Upper lobe of left lung (tissue), 4 donors: ENCODE measurements at regions not wholly inside any gene's neighbourhood (a gene's known extent, or its start where the extent isn't known, plus 50 kb on each side); places are given as distances from the start of the nearest gene placed in this dataset.

Source experiments
- CTCF ChIP-seq, 6 experiments: fragments of 450-650 bp in 4 of 6; fragments of 200-600 bp in 2 of 6; sonication (generic) in 2 of 6; IDR thresholded peaks; one replicate each; pipeline ENCODE4 v1.5.1; 2016 to 2019; ENCODE audit warnings: antibody characterized with exemption in 6 of 6
- EP300 ChIP-seq, 4 donors: sonication (generic); formaldehyde crosslinking; IDR thresholded peaks; one replicate each; pipeline ENCODE4 v1.5.1; 2017; ENCODE audit warnings: antibody characterized with exemption in 4 of 4, control low read depth in 2 of 4
- POLR2A ChIP-seq, 4 donors: fragments of 450-650 bp; IDR thresholded peaks; one replicate each; pipeline ENCODE4 v1.5.1; 2016 to 2017; ENCODE audit warnings: antibody characterized with exemption in 4 of 4, mild to moderate bottlenecking in 2 of 4
- POLR2AphosphoS5 ChIP-seq, 2 donors: sonication (generic); formaldehyde crosslinking; IDR thresholded peaks; one replicate each; pipeline ENCODE4 v1.5.1; 2017; ENCODE audit warnings: antibody characterized with exemption in 2 of 2

GRCh38 chr10:8902926-8903325 lies 848.4 kb downstream of the GATA3 start:
- no peak for TF ChIP-seq POLR2AphosphoS5 (IDR thresholded peaks at IDR 0.05)
- no peak for TF ChIP-seq CTCF (IDR thresholded peaks at IDR 0.05)
- TF ChIP-seq EP300 (IDR thresholded peaks at IDR 0.05): no peak
- TF ChIP-seq POLR2A (IDR thresholded peaks at IDR 0.05): no peak
